Heart right ventricle (tissue), 16 donors: ENCODE measurements at regions not wholly inside any gene's neighbourhood (a gene's known extent, or its start where the extent isn't known, plus 50 kb on each side); places are given as distances from the start of the nearest gene placed in this dataset.

Experiments
- ATAC-seq, 8 donors: fragments of 200-7000 bp; cut with Tn5 transposase; one replicate each; pipeline ENCODE4 v1.9.1; 2020; ENCODE audit warnings: mild to moderate bottlenecking in 8 of 8, moderate library complexity in 8 of 8, moderate number of reproducible peaks in 1 of 8
- DNase-seq, 2 donors: peaks; one replicate each; pipeline ENCODE4 v3.0.0-alpha.2; 2020
- H3K27ac ChIP-seq, 10 donors: fragments of 200-600 bp; sonication (generic) in 2 of 10; one replicate each; pipeline versions ENCODE4 v1.5.0 to v1.8.0; 2020 to 2022; ENCODE audit warnings: mild to moderate bottlenecking in 3 of 10
- H3K27me3 ChIP-seq, 7 donors: fragments of 200-600 bp; one replicate each; pipeline ENCODE4 v1.8.0; 2021 to 2022; ENCODE audit warnings: mild to moderate bottlenecking in 2 of 7
- H3K36me3 ChIP-seq, 9 donors: fragments of 200-600 bp; sonication (generic) in 1 of 9; one replicate each; pipeline versions ENCODE4 v1.5.0 to v1.8.0; 2020 to 2022; ENCODE audit warnings: mild to moderate bottlenecking in 2 of 9
- H3K4me1 ChIP-seq, 9 donors: fragments of 200-600 bp; sonication (generic) in 1 of 9; one replicate each; pipeline versions ENCODE4 v1.5.0 to v1.8.0; 2020 to 2022; ENCODE audit warnings: mild to moderate bottlenecking in 4 of 9
- H3K4me3 ChIP-seq, 10 donors: fragments of 200-600 bp; sonication (generic) in 2 of 10; one replicate each; pipeline versions ENCODE4 v1.5.0 to v1.8.0; 2020 to 2022; ENCODE audit warnings: mild to moderate bottlenecking in 7 of 10, moderate library complexity in 2 of 10
- H3K9me3 ChIP-seq, 11 donors: fragments of 200-600 bp in 10 of 11; sonication (generic) in 2 of 11; one replicate each; pipeline versions ENCODE4 v1.5.0 to v1.8.0; 2013 to 2022; ENCODE audit warnings: mild to moderate bottlenecking in 2 of 11, control low read depth in 1 of 11, moderate library complexity in 1 of 11
- CTCF ChIP-seq, 9 donors: fragments of 200-600 bp; sonication (generic) in 2 of 9; IDR thresholded peaks; one replicate each; pipeline versions ENCODE4 v1.5.0 to v1.8.0; 2021 to 2022; ENCODE audit warnings: antibody characterized with exemption in 9 of 9, mild to moderate bottlenecking in 5 of 9, moderate library complexity in 1 of 9
- WGBS, 2 donors: extraction: QIAGEN DNeasy Blood & Tissue Kit; methylation state at CpG; one replicate each; pipeline ENCODE4 v1.1.7; 2013; ENCODE audit warnings: inconsistent platforms in 1 of 2; 5-methylcytosine and 5-hydroxymethylcytosine counted together
- intact Hi-C, 10 donors: fragments of 100-400 bp; cut with DNase I; formaldehyde crosslinking; loops; one replicate each; pipeline versions ENCODE4 v1.11.1 to v1.14.2; 2022
- donor health status: Arrhythmogenic right ventricular cardiomyopathy.
- donor health status: ischemic (EF 13 %, LVEDD 7.1; RV severe dilation, severe dysfunction).
- donor health status: healthy with polysubstance abuse.
- donor health status: DM: no; HTN: yes; CAD: no.
- donor health status: DM: no; HTN: no; CAD: no.
- donor health status: ischemic (EF 25% LVEDD 6.9; RV normal size, moderate dysfunction).
- donor health status: ischemic (EF 25% LVEDD 5.7; RV mildly dilated, moderate dysfunction).
- donor health status: healthy.
- donor health status: DM: yes; HTN: yes; CAD: no.
- donor health status: Ischemic cardiomyopathy.
- donor health status: ischemic (EF 35%, LVEDD 5.7; RV mildly dilated, moderate dysfunction).
- donor health status: nonischemic (EF 11% LVEDD 7.7; RV severe dilation, severe dysfunction).
- donor health status: DM: yes; HTN: yes; CAD: no.
- donor health status: PGD.
- donor health status: ischemic (EF 29% LVEDD 5.4; RV normal size, mild dysfunction).
- donor health status: nonischemic (EF 23%, LVEDD 6.1; RV moderate dilation, normal function).

GRCh38 chrX:6983207-6983955 lies 164.1 kb upstream of the STS start:
- ATAC-seq (no peak), DNase-seq (no peak)
- WGBS, 2 donors, result 82 to 95% methylated on average over 11 of the region's 11 CpGs
- H3K27ac ChIP-seq, result no peak overlapping the region
- intact Hi-C loops, result no loop called here
- no peaks in the 10 kb centered on the region for H3K4me1 ChIP-seq
- H3K4me3 ChIP-seq, result no peak overlapping the region
- H3K27me3 ChIP-seq, result no peaks in the 10 kb centered on the region
- no peak for TF ChIP-seq CTCF (IDR thresholded peaks at IDR 0.05)
- no peaks in the 10 kb centered on the region for H3K36me3 ChIP-seq
- H3K9me3 ChIP-seq, result no peaks in the 10 kb centered on the region

- H3K4me3 ChIP-seq, result no peak overlapping the region
- 90 to 94% methylated on average over 8 of the region's 8 CpGs for WGBS, 2 donors
- ATAC-seq (no peak), DNase-seq (no peak)
- TF ChIP-seq CTCF (IDR thresholded peaks at IDR 0.05), result no peak
- no peaks in the 10 kb centered on the region for H3K36me3 ChIP-seq
- no peaks in the 10 kb centered on the region for H3K4me1 ChIP-seq
- no peaks in the 10 kb centered on the region for H3K27me3 ChIP-seq
- no peaks in the 10 kb centered on the region for H3K9me3 ChIP-seq
- H3K27ac ChIP-seq, result no peak overlapping the region
- intact Hi-C loops, result no loop called here
Observed at GRCh38 chrX:6981718-6982406, 165.7 kb upstream of the STS start.

GRCh38 chrX:6980981-6981380 lies 166.5 kb upstream of the STS start:
- Histone ChIP-seq H3K9me3 (no peaks in the 10 kb centered on the region), H3K4me1 (no peaks in the 10 kb centered on the region), H3K27me3 (no peaks in the 10 kb centered on the region), H3K4me3 (no peak overlapping the region), H3K27ac (no peak overlapping the region), H3K36me3 (no peaks in the 10 kb centered on the region)
- DNase-seq, result no peak
- intact Hi-C loops, result no loop called here
- no peak for TF ChIP-seq CTCF (IDR thresholded peaks at IDR 0.05)
- 95 to 100% methylated on average over 2 of the region's 2 CpGs for WGBS, 2 donors
- ATAC-seq, result no peak

- no peak overlapping the region for H3K27ac ChIP-seq
- no peaks in the 10 kb centered on the region for H3K36me3 ChIP-seq
- H3K9me3 ChIP-seq, result peaks cover 0 to 28% (median 0%) of the 10 kb centered on the region in 11 donors
- no peak overlapping the region for H3K4me3 ChIP-seq
- intact Hi-C loops, result no loop called here
- DNase-seq (no peak), ATAC-seq (no peak)
- H3K4me1 ChIP-seq, result no peaks in the 10 kb centered on the region
- WGBS, 2 donors, result 72 to 77% methylated on average over 6 of the region's 6 CpGs
- TF ChIP-seq CTCF (IDR thresholded peaks at IDR 0.05), result no peak
- H3K27me3 ChIP-seq, result no peaks in the 10 kb centered on the region
Observed at GRCh38 chrX:6968231-6968630, 179.3 kb upstream of the STS start.
